ENCODE measurements at regions not wholly inside any gene's neighbourhood (a gene's known extent, or its start where the extent isn't known, plus 50 kb on each side); places are given as distances from the start of the nearest gene placed in this dataset.

DNA sequence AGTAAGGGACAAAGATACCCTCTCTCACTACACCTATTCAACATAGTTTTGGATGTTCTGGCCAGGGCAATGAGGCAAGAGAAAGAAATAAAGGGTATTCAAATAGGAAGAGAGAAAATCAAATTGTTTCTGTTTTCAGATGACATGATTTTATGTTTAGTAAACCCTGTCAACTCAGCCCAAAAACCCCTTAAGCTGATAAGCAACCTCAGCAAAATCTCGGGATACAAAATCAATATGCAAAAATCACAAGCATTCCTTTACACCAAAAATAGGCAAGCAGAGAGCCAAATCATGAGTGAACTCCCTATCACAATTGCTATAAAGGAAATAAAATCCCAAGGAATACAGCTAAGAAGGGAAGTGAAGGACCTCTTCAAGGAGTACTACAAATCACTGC is 1130.7 kb upstream of the PIK3C3 start:
- TF ChIP-seq EZH2phosphoT487 (IDR thresholded peaks at IDR 0.05) = no peak
- TF ChIP-seq, protein P1, sequence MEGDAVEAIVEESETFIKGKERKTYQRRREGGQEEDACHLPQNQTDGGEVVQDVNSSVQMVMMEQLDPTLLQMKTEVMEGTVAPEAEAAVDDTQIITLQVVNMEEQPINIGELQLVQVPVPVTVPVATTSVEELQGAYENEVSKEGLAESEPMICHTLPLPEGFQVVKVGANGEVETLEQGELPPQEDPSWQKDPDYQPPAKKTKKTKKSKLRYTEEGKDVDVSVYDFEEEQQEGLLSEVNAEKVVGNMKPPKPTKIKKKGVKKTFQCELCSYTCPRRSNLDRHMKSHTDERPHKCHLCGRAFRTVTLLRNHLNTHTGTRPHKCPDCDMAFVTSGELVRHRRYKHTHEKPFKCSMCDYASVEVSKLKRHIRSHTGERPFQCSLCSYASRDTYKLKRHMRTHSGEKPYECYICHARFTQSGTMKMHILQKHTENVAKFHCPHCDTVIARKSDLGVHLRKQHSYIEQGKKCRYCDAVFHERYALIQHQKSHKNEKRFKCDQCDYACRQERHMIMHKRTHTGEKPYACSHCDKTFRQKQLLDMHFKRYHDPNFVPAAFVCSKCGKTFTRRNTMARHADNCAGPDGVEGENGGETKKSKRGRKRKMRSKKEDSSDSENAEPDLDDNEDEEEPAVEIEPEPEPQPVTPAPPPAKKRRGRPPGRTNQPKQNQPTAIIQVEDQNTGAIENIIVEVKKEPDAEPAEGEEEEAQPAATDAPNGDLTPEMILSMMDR (IDR thresholded peaks at IDR 0.05) = no peak
